ENCODE measurements at regions not wholly inside any gene's neighbourhood (a gene's known extent, or its start where the extent isn't known, plus 50 kb on each side); places are given as distances from the start of the nearest gene placed in this dataset.

- POLR2A ChIA-PET = no interaction called here
- CTCF ChIA-PET = no interaction called here
These were observed 160.9 kb downstream of the HSD17B3 start for GRCh38 chr9:96141128-96141474.

GRCh38 chr9:96140296-96141127 lies 161.5 kb downstream of the HSD17B3 start:
- no peaks in the 10 kb centered on the region for H3K27me3 ChIP-seq (replicated peaks; ENCODE audit: control insufficient read depth, insufficient read depth, low read length)
- no peak for DNase-seq
- TF ChIP-seq CTCF (IDR thresholded peaks at IDR 0.05; ENCODE audit: insufficient read depth in 1 of 2, low read depth in 1 of 2, low read length in 1 of 2, severe bottlenecking in 1 of 2, unreplicated experiment in 1 of 2) = no peak
- Mint-ChIP-seq H3K27me3 (ENCODE audit: insufficient read depth, unreplicated experiment) (peaks cover 2% of the 10 kb centered on the region), H3K36me3 (ENCODE audit: insufficient read depth, unreplicated experiment) (no peaks in the 10 kb centered on the region), H3K27ac (ENCODE audit: unreplicated experiment) (no peak overlapping the region), H3K4me3 (ENCODE audit: unreplicated experiment) (no peak overlapping the region), H3K9me3 (ENCODE audit: unreplicated experiment) (no peaks in the 10 kb centered on the region), H3K4me1 (ENCODE audit: low read depth, unreplicated experiment) (no peaks in the 10 kb centered on the region)
- no peak overlapping the region for H3K4me3 ChIP-seq (ENCODE audit: low read depth, low read length)
- intact Hi-C loops (cut with micrococcal nuclease; ENCODE audit: unreplicated experiment) = no loop called here
- H3K9me3 ChIP-seq = no peaks in the 10 kb centered on the region
- H3K4me1 ChIP-seq = no peaks in the 10 kb centered on the region
- POLR2A ChIA-PET = no interaction called here
- CTCF ChIA-PET = no interaction called here
- no peaks in the 10 kb centered on the region for H3K36me3 ChIP-seq (ENCODE audit: control insufficient read depth, insufficient read depth, low read length)
- no TSS peak for BruUV-seq (replicated peaks)

More at GRCh38 chr9:96141128-96141474, 160.9 kb downstream of the HSD17B3 start:
- DNase-seq = no peak
- H3K4me1 Mint-ChIP-seq (ENCODE audit: low read depth, unreplicated experiment) = no peaks in the 10 kb centered on the region
- intact Hi-C loops (cut with micrococcal nuclease; ENCODE audit: unreplicated experiment) = no loop called here
- H3K27me3 ChIP-seq (replicated peaks; ENCODE audit: control insufficient read depth, insufficient read depth, low read length) = no peaks in the 10 kb centered on the region
- H3K36me3 ChIP-seq (ENCODE audit: control insufficient read depth, insufficient read depth, low read length) = no peaks in the 10 kb centered on the region
- H3K36me3 Mint-ChIP-seq (ENCODE audit: insufficient read depth, unreplicated experiment) = no peaks in the 10 kb centered on the region
- H3K4me1 ChIP-seq = no peaks in the 10 kb centered on the region
- TF ChIP-seq CTCF (IDR thresholded peaks at IDR 0.05; ENCODE audit: insufficient read depth in 1 of 2, low read depth in 1 of 2, low read length in 1 of 2, severe bottlenecking in 1 of 2, unreplicated experiment in 1 of 2) = no peak
- H3K27ac Mint-ChIP-seq (ENCODE audit: unreplicated experiment) = no peak overlapping the region
- H3K4me3 ChIP-seq (ENCODE audit: low read depth, low read length) = no peak overlapping the region
- no TSS peak for BruUV-seq (replicated peaks)
- no peaks in the 10 kb centered on the region for H3K9me3 ChIP-seq
- peaks cover 2% of the 10 kb centered on the region for H3K27me3 Mint-ChIP-seq (ENCODE audit: insufficient read depth, unreplicated experiment)
- no peaks in the 10 kb centered on the region for H3K9me3 Mint-ChIP-seq (ENCODE audit: unreplicated experiment)
- no peak overlapping the region for H3K4me3 Mint-ChIP-seq (ENCODE audit: unreplicated experiment)

- no peak for TF ChIP-seq CTCF (IDR thresholded peaks at IDR 0.05; ENCODE audit: insufficient read depth in 1 of 2, low read depth in 1 of 2, low read length in 1 of 2, severe bottlenecking in 1 of 2, unreplicated experiment in 1 of 2)
- CTCF ChIA-PET = no interaction called here
- BruUV-seq (replicated peaks) = no TSS peak
- Histone ChIP-seq H3K27me3 (replicated peaks; ENCODE audit: control insufficient read depth, insufficient read depth, low read length) (no peaks in the 10 kb centered on the region), H3K4me3 (ENCODE audit: low read depth, low read length) (no peak overlapping the region), H3K36me3 (ENCODE audit: control insufficient read depth, insufficient read depth, low read length) (no peaks in the 10 kb centered on the region), H3K9me3 (no peaks in the 10 kb centered on the region), H3K4me1 (no peaks in the 10 kb centered on the region)
- peaks cover under 1% of the 10 kb centered on the region for H3K27me3 Mint-ChIP-seq (ENCODE audit: insufficient read depth, unreplicated experiment)
- no peaks in the 10 kb centered on the region for H3K4me1 Mint-ChIP-seq (ENCODE audit: low read depth, unreplicated experiment)
- intact Hi-C loops (cut with micrococcal nuclease; ENCODE audit: unreplicated experiment) = no loop called here
- no peaks in the 10 kb centered on the region for H3K9me3 Mint-ChIP-seq (ENCODE audit: unreplicated experiment)
- POLR2A ChIA-PET = no interaction called here
- H3K4me3 Mint-ChIP-seq (ENCODE audit: unreplicated experiment) = no peak overlapping the region
- no peak overlapping the region for H3K27ac Mint-ChIP-seq (ENCODE audit: unreplicated experiment)
- no peak for DNase-seq
- H3K36me3 Mint-ChIP-seq (ENCODE audit: insufficient read depth, unreplicated experiment) = no peaks in the 10 kb centered on the region
These were observed 162.2 kb downstream of the HSD17B3 start for GRCh38 chr9:96139592-96140295.

All from Caco-2 (cell line).